ENCODE measurements at regions not wholly inside any gene's neighbourhood (a gene's known extent, or its start where the extent isn't known, plus 50 kb on each side); places are given as distances from the start of the nearest gene placed in this dataset.
"Not testable (repeated sequence)": the region's sequence is repeated elsewhere in the genome, so short reads cannot be mapped to it uniquely, and the experiment has no call there.

DNA sequence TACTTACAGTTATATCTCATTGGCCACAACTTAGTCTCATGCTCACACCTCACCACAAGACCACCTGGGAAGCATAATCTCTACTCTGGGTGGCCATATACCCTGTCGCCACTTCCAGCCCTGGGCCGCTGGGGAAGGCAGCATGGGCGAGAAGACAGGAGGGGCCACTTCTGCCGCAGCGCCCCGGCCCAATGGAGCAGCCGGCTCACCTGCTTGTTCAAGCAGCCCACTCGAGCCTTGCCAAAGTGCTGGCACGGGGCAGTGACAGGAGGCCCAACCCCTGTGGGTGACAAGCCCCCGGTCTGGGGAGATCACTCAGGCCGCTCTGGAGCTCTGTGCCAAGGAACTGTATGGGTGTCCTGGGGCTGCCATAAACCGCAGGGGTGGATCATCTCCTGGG, 203.4 kb downstream of the CCT8L2 start:
- TF ChIP-seq CTCF, POLR2A (IDR thresholded peaks at IDR 0.05): not testable (repeated sequence)
